Glomerular endothelial cell (primary cell): ENCODE measurements at regions not wholly inside any gene's neighbourhood (a gene's known extent, or its start where the extent isn't known, plus 50 kb on each side); places are given as distances from the start of the nearest gene placed in this dataset.

Source experiments
- DNase-seq: peaks from one replicate; pipeline ENCODE4 v3.0.0-alpha.2; 2011; ENCODE audit warnings: low read depth, low spot score; ENCODE audit errors: extremely low read depth

DNA sequence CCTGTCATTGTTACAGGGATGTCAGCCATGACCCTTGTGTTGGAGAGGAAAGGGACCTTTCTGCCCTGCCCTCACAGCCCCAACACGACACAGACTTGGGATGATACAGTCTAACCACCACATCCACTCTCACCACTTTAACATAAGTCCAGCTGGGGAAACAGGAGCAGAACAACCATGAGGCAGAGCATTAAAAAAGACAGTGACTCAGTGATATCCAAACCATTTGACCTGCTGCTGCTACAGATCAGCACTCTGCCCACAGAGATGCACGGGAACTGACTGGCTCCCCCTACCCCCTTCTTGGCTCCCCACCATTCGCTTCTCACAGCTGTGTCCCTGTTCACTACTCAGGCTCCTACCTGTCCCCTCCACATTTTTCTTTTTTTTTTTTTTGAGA is 458.6 kb downstream of the ZNF608 start:
- no peak for DNase-seq

DNA sequence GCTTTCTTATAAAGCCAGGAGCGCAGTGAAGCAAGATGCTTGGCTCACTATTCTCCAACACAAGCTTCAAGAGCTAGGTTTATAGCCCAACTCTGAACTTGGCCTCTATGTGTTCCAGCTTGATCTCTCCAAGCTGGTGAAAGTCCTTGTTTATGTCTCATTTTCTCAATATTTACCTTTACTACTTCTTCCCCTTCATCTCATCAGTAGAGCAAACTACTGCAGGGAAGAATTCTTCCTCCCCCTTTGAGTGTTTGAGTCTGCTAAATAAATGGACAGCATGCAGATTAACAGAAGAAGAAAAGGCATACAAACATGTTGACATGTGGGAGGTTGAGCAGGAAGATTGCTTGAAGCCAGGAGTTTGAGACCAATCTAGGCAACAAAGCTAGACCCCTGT is 460.7 kb downstream of the ZNF608 start:
- no peak for DNase-seq

DNA sequence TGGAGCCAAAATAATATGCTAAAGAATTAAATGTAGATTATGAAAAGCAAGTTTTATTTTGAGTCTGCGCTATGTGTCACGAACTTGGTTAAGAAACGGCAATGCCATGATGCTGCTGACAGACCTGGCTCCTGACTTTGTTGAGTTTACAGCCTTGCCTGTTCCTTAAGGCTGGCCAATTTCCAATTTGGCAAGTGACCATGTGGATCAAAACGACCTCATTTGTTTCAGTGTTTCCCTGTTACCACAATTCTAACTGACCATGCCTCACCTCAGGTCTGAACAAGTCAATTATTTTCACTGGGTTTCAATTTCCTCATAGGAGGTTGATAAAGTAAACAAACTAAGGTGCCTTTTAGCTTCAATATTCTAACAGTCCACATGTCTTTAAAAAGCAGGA is 461.4 kb downstream of the ZNF608 start:
- no peak for DNase-seq

DNA sequence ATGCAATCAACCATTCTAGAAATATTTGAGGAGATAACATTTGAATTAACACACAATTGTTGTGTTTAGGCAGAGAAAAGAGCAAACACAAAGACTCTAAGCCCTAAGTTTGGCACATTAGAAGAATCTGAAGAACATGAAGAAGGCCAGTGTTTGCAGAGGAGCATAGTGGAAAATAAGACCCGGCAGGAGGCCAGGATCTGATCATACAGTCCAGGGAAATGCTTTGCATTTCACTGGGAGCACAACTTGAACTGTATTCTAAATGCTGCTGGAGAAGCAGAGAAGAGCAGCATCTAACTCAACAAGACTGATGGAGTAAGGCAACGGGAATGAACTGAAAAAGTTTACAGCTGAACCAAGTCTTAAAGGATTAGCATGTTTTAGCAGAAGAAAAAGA is 463.4 kb downstream of the ZNF608 start:
- DNase-seq = no peak

DNA sequence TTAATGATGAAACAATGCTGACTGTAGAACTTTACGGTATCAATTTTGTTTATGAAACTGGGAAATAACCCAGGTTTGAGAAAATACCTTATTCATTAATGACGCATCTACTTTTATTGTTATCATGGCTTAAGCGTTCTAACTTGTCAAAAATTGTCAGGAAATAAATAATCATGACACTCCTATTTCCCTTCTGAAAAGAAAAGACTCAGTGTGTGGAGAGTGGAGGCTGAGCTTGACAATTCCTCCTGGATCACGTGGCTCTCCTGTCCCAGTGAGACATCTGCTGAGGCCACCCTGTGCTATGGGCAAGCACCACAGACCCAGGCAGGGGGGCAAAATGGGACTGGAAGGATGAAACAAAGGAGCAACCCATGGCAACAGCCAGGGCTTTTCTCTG is 466.4 kb downstream of the ZNF608 start:
- no peak for DNase-seq

DNA sequence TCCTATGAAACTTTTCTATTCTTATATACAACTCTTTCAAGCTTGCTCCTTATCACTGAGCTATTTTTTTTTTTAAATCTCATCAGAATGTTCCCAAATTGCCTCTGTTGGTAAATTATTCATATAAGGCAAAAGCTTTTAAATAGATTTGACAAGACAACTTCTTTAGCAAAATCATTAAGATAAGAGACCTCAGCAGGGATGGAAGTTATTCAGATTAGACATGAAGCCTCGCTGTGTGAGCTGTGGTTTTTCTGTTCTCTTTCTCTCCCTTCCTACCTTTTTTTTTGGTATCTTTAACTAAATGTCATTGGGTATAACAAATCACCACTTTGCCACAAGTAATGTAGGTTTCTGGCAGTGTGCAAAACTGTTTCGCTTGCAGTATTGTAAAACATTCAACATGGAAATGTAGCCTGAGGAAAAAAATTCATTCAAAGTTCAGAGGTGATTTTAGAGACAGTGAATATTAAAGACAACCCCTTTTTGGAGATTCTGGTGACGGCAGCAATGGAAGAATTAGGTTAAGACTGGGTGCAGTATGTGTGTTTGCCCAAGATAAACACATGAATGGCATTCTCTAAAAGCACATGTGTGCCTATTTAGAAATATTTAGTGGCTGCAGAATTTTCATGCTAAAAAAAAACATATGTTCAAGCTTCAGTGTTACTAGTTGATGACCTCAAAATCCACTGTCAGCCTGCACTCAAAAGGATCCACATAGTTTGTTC is 467.1 kb downstream of the ZNF608 start:
- DNase-seq = no peak

DNA sequence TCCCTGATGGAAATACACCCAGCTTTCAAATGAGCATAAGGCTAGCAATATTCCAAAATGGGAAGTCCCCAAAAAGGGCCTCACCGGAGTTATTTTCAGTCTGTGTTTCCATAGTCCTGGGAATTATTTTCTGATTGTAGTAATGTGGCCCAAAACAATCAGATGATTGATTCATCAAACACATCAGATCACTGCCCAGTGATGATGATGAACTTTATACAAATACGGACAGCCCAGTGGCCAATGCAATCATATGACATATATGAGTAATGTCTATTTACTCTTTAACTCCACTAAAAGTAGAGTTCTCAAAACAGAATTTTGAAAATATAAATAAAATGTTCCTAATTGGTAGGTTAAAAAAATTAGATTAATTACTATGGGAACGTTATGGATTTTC is 467.8 kb downstream of the ZNF608 start:
- DNase-seq = no peak

DNA sequence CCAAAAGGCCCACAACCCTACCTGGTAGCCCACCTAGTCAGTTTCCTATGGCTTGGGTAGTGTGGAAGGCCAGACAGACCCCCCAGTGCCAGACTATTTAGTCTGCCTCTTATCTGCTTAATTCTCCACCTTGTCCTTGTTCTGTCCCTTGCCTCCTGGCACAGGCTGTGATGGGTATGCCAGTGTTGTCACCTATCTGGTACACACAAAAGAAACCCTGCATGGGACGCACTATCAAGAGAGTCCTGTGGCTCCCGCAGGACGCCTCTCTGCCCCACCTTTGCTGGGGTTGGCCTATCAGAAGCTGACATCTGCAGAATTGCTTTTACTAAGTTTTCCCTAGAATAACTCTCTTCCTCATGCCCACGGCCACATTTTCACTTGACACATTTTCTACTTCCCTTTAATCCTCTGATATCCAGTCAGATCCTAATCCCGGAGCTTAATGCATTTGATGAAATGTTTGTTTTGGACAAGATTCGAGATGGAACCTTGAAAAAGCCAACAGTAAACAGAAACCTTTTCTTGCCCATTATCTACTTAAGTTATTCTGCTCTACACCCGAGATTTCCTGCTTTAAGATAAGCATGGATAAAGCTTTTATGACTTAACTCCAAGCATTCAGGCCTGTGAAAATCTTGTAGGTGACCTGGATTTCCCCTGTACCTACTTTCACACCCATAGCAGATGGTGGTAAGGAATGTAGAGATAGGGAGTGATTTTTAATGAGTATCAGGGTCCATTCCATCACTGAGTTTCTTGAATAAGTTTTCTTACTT is 468.5 kb downstream of the ZNF608 start:
- no peak for DNase-seq

DNA sequence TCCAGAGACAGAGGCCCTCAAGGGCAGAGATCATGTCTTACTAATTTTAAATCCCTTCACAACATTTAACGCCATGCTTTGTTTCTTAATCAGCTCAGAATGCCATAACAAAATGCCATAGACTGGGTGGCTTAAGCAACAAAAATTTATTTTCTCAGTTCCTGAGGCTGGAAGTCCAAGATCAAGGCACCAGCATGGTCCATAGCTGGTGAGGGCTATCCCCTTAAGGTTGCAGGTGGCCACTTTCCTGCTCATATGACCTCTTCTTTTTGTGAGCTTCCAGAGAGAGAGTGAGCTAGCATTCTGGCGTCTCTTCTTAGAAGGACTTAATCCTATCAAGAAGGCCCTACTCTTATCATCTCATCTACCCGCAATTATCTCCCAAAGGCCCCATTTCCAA is 470.3 kb downstream of the ZNF608 start:
- no peak for DNase-seq

DNA sequence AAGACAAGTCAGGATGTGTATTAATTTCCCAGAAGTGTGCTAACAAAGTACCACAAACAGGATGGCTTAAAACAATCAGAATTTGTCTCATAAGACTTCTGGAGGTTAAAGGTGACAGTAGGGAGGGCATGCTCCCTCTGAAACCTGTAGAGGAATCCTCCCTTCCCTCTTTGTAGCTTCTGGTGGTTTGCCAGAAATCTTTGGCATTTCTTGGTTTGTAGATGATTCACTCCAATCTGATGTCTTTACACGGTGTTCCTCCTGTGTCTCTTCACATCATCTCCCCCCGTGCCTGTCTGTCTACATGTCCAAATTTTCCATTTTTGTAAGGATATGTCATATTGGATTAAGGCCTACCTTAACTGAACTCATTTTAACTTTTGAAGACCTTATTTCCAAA is 471.5 kb downstream of the ZNF608 start:
- no peak for DNase-seq

DNA sequence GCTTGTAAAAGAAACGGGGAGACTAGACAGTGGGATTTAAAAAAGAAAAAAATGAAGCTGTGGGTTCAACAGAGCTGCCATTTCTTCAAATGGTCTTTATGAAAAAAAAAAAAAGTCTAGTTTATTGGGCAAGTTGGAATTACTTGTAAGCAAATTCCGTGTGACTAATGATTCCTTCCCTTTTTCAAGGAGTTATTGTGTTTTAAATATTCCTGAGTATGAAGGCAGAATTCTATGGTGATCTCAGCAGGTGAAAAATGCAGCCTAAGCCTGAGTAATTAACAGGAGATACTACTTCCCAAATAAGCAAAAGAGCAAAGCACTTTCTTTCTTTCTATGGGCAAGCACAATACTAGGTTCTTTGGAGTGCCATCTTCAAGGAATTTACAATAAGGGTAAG is 481.9 kb downstream of the ZNF608 start:
- no peak for DNase-seq

DNA sequence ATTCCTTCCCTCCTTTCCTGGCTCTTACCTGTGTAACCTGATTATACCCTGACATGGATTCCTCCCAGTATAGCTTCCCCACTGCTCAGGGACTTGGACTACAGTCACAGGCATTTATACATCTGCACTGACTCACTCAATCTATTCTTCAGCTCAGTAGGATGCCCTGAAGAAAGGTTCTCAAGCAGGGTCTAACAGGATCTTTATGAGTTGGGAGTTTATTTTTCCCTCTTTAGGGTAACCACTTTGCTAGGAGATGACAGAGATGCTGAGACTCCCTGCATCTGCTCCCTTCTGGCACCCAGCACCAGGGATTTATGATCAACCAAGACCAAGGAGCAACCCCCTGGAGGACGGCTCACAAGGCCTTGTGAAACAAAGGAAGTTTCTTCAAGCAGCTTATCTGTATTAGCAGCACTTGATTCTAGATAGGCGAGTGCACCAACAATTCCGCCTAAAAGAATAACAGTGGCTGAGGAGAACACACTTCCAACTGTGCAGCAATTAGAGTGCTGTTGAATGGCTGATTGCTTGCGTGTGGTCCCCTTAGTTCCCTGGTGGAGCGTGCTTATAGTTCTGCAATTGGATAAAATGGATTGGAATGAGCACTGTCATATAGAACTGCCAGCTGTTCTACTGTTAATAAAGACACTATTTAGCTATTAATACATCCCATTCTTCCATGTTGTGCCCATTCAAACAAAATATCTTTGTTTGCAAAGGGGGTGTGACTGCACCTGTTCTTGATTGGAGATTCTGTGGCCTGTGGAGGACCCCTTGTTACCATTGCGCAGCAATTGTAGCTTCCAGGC is 482.6 kb downstream of the ZNF608 start:
- DNase-seq = no peak

DNA sequence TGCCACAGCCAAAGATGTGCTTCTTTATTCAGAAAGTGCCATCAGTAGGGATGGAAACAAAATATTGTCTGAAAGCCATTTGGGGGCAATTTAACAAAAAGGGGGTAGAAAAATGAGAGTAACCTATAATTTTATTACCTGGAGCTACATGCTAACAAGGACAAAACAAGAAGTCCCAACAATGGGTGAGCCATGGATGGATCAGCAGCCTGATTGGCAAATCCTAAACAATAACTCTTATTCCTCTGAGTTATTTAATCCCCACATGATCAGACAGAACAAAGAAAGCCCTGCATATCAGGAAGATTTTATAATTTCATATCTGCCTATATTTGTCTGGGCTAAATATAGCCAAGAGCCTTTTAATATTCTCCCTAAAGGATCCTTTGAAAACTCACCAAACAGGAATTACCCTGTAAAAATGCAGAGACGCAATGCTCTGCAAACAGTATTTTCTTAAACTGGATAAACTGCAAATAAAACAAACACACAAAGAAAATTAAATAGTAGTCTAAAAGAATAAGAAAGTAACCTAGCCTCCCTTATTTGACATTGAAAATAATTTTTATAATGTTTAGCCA is 483.4 kb downstream of the ZNF608 start:
- no peak for DNase-seq

DNA sequence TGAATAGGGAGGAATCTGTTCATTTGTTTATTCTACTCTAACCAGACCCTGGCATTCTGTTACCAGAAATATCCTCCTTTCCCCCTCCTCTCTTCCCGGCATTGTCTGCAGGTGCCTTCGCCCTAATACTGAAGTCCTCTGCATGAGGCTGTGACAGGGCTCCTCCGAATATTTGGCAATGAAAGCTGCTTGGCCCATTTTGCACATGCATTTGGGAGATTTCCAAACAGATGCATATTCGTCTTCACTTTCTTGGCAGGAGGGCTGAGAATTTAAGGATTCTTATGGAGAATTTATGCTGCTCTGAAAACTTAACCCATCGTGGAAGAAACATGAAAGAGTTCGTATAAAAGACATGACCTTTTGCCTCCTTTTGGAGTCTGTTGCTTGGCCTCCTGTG is 484.0 kb downstream of the ZNF608 start:
- no peak for DNase-seq

DNA sequence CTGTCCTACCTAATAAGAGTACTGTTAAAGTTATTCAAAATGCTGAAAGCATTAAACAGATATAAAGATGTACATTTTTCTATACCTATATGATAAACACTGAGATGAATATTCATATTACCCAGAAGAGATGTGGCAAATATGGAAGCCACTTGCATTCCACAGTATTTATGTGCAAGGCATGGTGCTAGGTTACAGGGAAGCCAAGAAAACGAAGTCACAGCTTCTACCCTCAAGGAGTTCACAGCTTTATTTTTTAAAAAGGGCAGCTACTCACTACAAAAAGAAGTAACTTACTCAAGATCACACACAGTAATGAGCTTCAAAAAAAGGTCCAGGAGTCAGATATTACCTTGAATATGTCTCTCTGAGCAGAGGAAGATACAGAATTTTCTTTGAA is 484.6 kb downstream of the ZNF608 start:
- no peak for DNase-seq

DNA sequence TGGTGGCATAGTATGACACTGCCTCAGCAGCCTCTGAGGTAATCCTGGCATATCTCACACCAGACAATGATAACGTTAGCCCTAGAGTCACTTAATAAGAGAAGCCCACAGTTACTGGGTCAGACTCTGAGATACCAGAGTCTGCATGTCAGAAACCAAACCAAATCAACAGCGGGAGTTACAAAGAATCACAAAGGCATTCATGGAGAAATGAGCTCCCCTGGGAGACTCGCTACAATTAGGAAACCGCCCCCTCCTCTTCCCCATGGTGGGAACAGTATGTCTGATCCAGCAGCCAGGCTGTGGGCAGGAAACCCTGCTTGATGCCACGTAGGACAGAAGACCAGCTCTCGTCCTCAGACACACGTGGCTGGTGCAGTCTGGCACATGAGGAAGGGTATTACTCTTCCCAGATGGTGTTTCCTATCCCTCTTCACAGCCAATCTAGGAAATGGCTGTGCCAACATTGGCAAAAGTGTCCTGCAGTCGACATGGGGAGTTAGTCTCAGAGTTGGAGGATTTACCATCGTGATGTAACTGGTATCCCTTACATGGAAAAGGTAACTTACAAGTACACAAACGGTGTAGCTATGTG is 485.4 kb downstream of the ZNF608 start:
- DNase-seq = no peak

DNA sequence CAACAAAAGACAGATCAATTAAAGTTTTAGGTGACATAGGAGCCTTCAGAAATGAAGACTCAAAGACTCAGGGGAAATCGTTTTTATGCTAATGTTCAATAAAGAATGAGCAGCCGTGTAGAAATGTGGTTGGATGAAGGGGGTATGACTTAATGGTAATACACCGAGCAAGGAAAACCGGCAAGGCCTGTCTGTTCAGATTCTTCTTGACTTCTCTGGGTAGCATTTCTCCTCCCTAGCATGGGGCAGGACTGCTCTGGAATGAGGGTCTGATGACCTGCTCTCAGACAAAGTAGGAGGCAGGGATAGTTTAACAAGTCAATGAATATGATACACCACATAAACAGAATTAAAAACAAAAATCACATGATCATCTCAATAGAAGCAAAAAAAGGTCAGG is 487.4 kb downstream of the ZNF608 start:
- no peak for DNase-seq

DNA sequence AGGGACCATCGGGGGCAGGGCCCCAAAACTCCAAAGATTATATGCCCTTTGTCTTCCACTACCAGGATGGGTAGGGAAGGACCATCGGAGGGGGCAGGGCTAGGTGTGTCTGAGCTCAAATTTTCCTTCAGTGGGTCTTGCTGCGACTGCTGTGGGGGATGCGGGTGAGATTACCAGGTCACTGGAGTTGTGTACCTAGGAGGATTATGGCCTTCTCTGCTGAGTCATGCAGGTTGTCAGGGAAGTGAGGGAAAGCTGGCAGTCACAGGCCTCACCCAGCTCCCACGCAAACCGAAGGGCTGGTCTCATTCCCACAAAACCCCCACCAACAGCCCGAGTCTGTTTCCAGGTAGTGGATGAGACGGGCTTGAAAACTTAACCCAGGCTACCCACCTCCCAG is 489.4 kb downstream of the ZNF608 start:
- no peak for DNase-seq

DNA sequence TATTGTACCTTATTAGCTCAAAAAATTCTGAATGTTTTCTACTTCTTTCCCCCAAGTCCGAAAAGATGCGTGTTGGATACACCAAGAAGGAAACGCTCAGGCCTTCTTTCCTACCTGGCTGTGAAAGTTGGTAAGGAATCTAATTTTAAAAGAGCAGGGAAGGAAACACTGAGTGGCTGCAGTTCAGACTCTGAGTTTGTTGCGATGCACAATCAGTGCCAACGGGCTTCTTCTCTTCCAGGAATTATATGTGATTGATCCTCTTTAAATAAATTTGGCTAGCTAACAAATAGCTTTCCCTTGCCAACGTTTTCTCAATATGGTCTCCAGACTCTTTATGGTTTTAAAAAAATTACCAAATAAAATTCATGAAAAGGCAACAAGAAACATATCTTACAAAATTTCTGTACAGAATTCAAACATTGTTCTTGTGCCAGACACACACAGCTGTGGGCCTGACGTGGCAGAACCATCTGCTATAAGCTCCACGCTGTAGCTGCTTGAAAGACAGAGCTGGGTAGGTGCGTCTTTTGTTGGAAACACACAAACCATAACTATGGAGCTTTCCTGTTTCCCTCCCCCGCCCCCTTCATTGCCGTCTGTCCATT is 493.1 kb downstream of the ZNF608 start:
- DNase-seq = no peak

DNA sequence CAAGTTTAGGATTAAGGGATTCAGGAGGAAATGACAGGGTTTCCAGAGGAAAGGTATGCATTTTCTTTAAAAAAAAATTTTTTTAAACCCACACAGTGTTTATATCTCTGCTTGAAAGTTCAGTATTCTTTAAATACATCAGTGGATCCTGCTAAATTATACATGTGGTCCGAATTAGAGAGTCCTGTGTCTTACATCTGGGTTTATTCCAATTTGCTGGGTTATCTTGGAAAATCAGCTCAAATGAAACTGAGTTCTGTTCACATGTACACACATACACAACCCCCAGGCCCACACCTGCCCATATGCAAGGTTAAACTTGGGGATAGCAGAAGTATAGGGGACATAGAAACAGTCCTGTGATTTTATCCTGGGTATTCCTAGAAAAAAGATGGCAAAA is 493.7 kb downstream of the ZNF608 start:
- no peak for DNase-seq
